Breast epithelium (tissue), 4 donors: ENCODE measurements at regions not wholly inside any gene's neighbourhood (a gene's known extent, or its start where the extent isn't known, plus 50 kb on each side); places are given as distances from the start of the nearest gene placed in this dataset.
A peak's percentile ranks its signal among the peaks of the same experiment; 100 is the strongest.

Experiments
- DNase-seq, 2 donors: peaks; one replicate each; pipeline ENCODE4 v3.0.0-alpha.2; 2019; ENCODE audit warnings: low spot score in 2 of 2
- H3K27ac ChIP-seq, 2 donors: fragments of 200-600 bp; sonication (generic) in 1 of 2; one replicate each; pipeline ENCODE4 v1.5.1; 2016 to 2019; ENCODE audit warnings: mild to moderate bottlenecking in 1 of 2
- H3K27me3 ChIP-seq, 2 donors: fragments of 200-600 bp; sonication (generic) in 1 of 2; one replicate each; pipeline versions ENCODE4 v1.5.1 to v1.6.0; 2017 to 2019; ENCODE audit warnings: control low read depth in 1 of 2, mild to moderate bottlenecking in 1 of 2
- H3K36me3 ChIP-seq: fragments of 200-600 bp; one replicate; pipeline ENCODE4 v1.5.1; 2019
- H3K4me1 ChIP-seq, 2 donors: fragments of 200-600 bp; sonication (generic); one replicate each; pipeline ENCODE4 v1.5.1; 2016 to 2019; ENCODE audit warnings: control low read depth in 1 of 2
- H3K4me3 ChIP-seq, 3 donors: fragments of 200-600 bp; sonication (generic); 1 replicate in 2 of 3; 2 replicates in 1 of 3; pipeline ENCODE4 v1.5.1; 2016 to 2019; ENCODE audit warnings: mild to moderate bottlenecking in 3 of 3, moderate library complexity in 2 of 3
- H3K9me3 ChIP-seq, 2 donors: fragments of 200-600 bp; sonication (generic) in 1 of 2; one replicate each; pipeline ENCODE4 v1.5.1; 2016 to 2019; ENCODE audit warnings: control low read depth in 1 of 2
- CTCF ChIP-seq, 3 donors: fragments of 450-650 bp; IDR thresholded peaks; one replicate each; pipeline ENCODE4 v1.5.1; 2016 to 2017; ENCODE audit warnings: antibody characterized with exemption in 3 of 3, mild to moderate bottlenecking in 3 of 3, moderate library complexity in 3 of 3
- POLR2A ChIP-seq: fragments of 450-650 bp; IDR thresholded peaks from one replicate; pipeline ENCODE4 v1.6.1; 2016; ENCODE audit warnings: antibody characterized with exemption, mild to moderate bottlenecking, moderate library complexity
- POLR2AphosphoS5 ChIP-seq, 3 donors: sonication (generic); formaldehyde crosslinking; IDR thresholded peaks; one replicate each; pipeline ENCODE4 v1.6.1; 2017; ENCODE audit warnings: antibody characterized with exemption in 3 of 3
- intact Hi-C: fragments of 100-400 bp; cut with DNase I; formaldehyde crosslinking; loops from one replicate; pipeline ENCODE4 v1.15.1; 2023; ENCODE audit warnings: low total_unique reads

- H3K4me1 ChIP-seq: no peaks in the 10 kb centered on the region
- H3K27ac ChIP-seq: no peak overlapping the region
- TF ChIP-seq POLR2A (no peak), CTCF (IDR thresholded peaks at IDR 0.05) (no peak), POLR2AphosphoS5 (IDR thresholded peaks at IDR 0.05) (no peak)
- H3K9me3 ChIP-seq: no peaks in the 10 kb centered on the region
- no peak overlapping the region for H3K4me3 ChIP-seq
- peak in 1 of 2 donors; percentile 19 for DNase-seq
- intact Hi-C loops: no loop called here
- H3K27me3 ChIP-seq: no peaks in the 10 kb centered on the region
- H3K36me3 ChIP-seq: no peaks in the 10 kb centered on the region
Measured at GRCh38 chr2:151197184-151198108, 64.2 kb downstream of the RBM43 start.

- Histone ChIP-seq H3K27me3 (no peaks in the 10 kb centered on the region), H3K4me1 (no peaks in the 10 kb centered on the region), H3K9me3 (no peaks in the 10 kb centered on the region), H3K4me3 (no peak overlapping the region), H3K36me3 (no peaks in the 10 kb centered on the region), H3K27ac (no peak overlapping the region)
- intact Hi-C loops: no loop called here
- no peak for TF ChIP-seq POLR2AphosphoS5 (IDR thresholded peaks at IDR 0.05)
- no peak for TF ChIP-seq POLR2A
- TF ChIP-seq CTCF (IDR thresholded peaks at IDR 0.05): no peak
- DNase-seq: no peak
Measured at GRCh38 chr2:151193576-151193975, 68.1 kb downstream of the RBM43 start.

- no peak for DNase-seq
- intact Hi-C loops: no loop called here
- no peak overlapping the region for H3K4me3 ChIP-seq
Measured at GRCh38 chr2:151192681-151193080, 69.0 kb downstream of the RBM43 start.

GRCh38 chr2:151191001-151191400 is 70.7 kb downstream of the RBM43 start:
- no peak overlapping the region for H3K4me3 ChIP-seq
- no peak for DNase-seq
- no peaks in the 10 kb centered on the region for H3K27me3 ChIP-seq
- no peaks in the 10 kb centered on the region for H3K4me1 ChIP-seq
- TF ChIP-seq POLR2AphosphoS5 (IDR thresholded peaks at IDR 0.05): no peak
- no peak for TF ChIP-seq CTCF (IDR thresholded peaks at IDR 0.05)
- no peak for TF ChIP-seq POLR2A
- no peak overlapping the region for H3K27ac ChIP-seq
- H3K36me3 ChIP-seq: no peaks in the 10 kb centered on the region
- intact Hi-C loops: no loop called here
- no peaks in the 10 kb centered on the region for H3K9me3 ChIP-seq

More at GRCh38 chr2:151192681-151193080, 69.0 kb downstream of the RBM43 start:
- Histone ChIP-seq H3K27ac (no peak overlapping the region), H3K9me3 (no peaks in the 10 kb centered on the region), H3K27me3 (no peaks in the 10 kb centered on the region), H3K4me1 (no peaks in the 10 kb centered on the region), H3K36me3 (no peaks in the 10 kb centered on the region)
- TF ChIP-seq POLR2A: no peak
- no peak for TF ChIP-seq CTCF (IDR thresholded peaks at IDR 0.05)
- no peak for TF ChIP-seq POLR2AphosphoS5 (IDR thresholded peaks at IDR 0.05)

GRCh38 chr2:151189125-151189524 is 72.5 kb downstream of the RBM43 start:
- no peak for DNase-seq
- TF ChIP-seq POLR2A (no peak), CTCF (IDR thresholded peaks at IDR 0.05) (no peak), POLR2AphosphoS5 (IDR thresholded peaks at IDR 0.05) (no peak)
- H3K27me3 ChIP-seq: no peaks in the 10 kb centered on the region
- intact Hi-C loops: no loop called here
- H3K27ac ChIP-seq: no peak overlapping the region
- H3K4me1 ChIP-seq: no peaks in the 10 kb centered on the region
- H3K4me3 ChIP-seq: no peak overlapping the region
- H3K36me3 ChIP-seq: no peaks in the 10 kb centered on the region
- no peaks in the 10 kb centered on the region for H3K9me3 ChIP-seq
